ENCODE measurements at regions not wholly inside any gene's neighbourhood (a gene's known extent, or its start where the extent isn't known, plus 50 kb on each side); places are given as distances from the start of the nearest gene placed in this dataset.

- ChIA-PET POLR2A (no interaction called here), CTCF (no interaction called here)
- no peaks in the 10 kb centered on the region for H3K9me3 ChIP-seq (ENCODE audit: control insufficient read depth, insufficient read depth, low read depth, low read length)
- no peaks in the 10 kb centered on the region for H3K36me3 ChIP-seq (ENCODE audit: control insufficient read depth, insufficient read depth, low read length)
- ATAC-seq = no peak
- no peaks in the 10 kb centered on the region for H3K4me1 ChIP-seq (ENCODE audit: control insufficient read depth, insufficient read depth, low read length)
- no TSS peak for BruUV-seq (replicated peaks)
- intact Hi-C loops (cut with micrococcal nuclease; ENCODE audit: unreplicated experiment) (no loop called here), in situ Hi-C loops (cut with HindIII; ENCODE audit: low pct_unique_long_range_greater_than_20kb, low sequenced_read_pairs) (no loop called here)
- TF ChIP-seq CTCF (IDR thresholded peaks at IDR 0.05) (no peak), REST (IDR thresholded peaks at IDR 0.05; ENCODE audit: insufficient read depth in 1 of 2, low read depth in 2 of 2, low read length in 1 of 2) (no peak), POLR2AphosphoS5 (IDR thresholded peaks at IDR 0.05; ENCODE audit: low read depth, low read length) (no peak), TCF7L2 (IDR thresholded peaks at IDR 0.05; ENCODE audit: low read depth, low read length) (no peak), SIN3A (IDR thresholded peaks at IDR 0.05; ENCODE audit: borderline replicate concordance, insufficient read depth, low read depth, low read length) (no peak)
- no peak overlapping the region for H3K4me3 ChIP-seq (ENCODE audit: low read depth in 2 of 2, low read length in 2 of 2)
- H3K27ac ChIP-seq (ENCODE audit: low read length) = no peak overlapping the region
- H3K27me3 ChIP-seq (ENCODE audit: control insufficient read depth, insufficient read depth, low read length) = no peaks in the 10 kb centered on the region
- no peak for DNase-seq (ENCODE audit: low read depth, low spot score)
Measured at GRCh38 chr22:47957649-47958048, 1195.2 kb downstream of the TBC1D22A start.

GRCh38 chr22:47954107-47954506, 1191.7 kb downstream of the TBC1D22A start:
- in situ Hi-C loops (cut with HindIII; ENCODE audit: low pct_unique_long_range_greater_than_20kb, low sequenced_read_pairs) = no loop called here
- Histone ChIP-seq H3K27ac (ENCODE audit: low read length) (no peak overlapping the region), H3K4me1 (ENCODE audit: control insufficient read depth, insufficient read depth, low read length) (no peaks in the 10 kb centered on the region), H3K9me3 (ENCODE audit: control insufficient read depth, insufficient read depth, low read depth, low read length) (no peaks in the 10 kb centered on the region), H3K27me3 (ENCODE audit: control insufficient read depth, insufficient read depth, low read length) (no peaks in the 10 kb centered on the region), H3K36me3 (ENCODE audit: control insufficient read depth, insufficient read depth, low read length) (no peaks in the 10 kb centered on the region), H3K4me3 (ENCODE audit: low read depth in 2 of 2, low read length in 2 of 2) (no peak overlapping the region)
- DNase-seq (ENCODE audit: low read depth, low spot score) = no peak
- POLR2A ChIA-PET = no interaction called here
- CTCF ChIA-PET = no interaction called here
- intact Hi-C loops (cut with micrococcal nuclease; ENCODE audit: unreplicated experiment) = no loop called here
- TF ChIP-seq CTCF (IDR thresholded peaks at IDR 0.05) = no peak
- TF ChIP-seq POLR2AphosphoS5 (IDR thresholded peaks at IDR 0.05; ENCODE audit: low read depth, low read length) = no peak
- TF ChIP-seq REST (IDR thresholded peaks at IDR 0.05; ENCODE audit: insufficient read depth in 1 of 2, low read depth in 2 of 2, low read length in 1 of 2) = no peak
- TF ChIP-seq SIN3A (IDR thresholded peaks at IDR 0.05; ENCODE audit: borderline replicate concordance, insufficient read depth, low read depth, low read length) = no peak
- no peak for TF ChIP-seq TCF7L2 (IDR thresholded peaks at IDR 0.05; ENCODE audit: low read depth, low read length)
- BruUV-seq (replicated peaks) = no TSS peak
- no peak for ATAC-seq

Data from Panc1 (cell line).